ENCODE measurements at regions not wholly inside any gene's neighbourhood (a gene's known extent, or its start where the extent isn't known, plus 50 kb on each side); places are given as distances from the start of the nearest gene placed in this dataset.
"Not testable (repeated sequence)": the region's sequence is repeated elsewhere in the genome, so short reads cannot be mapped to it uniquely, and the experiment has no call there.

DNA sequence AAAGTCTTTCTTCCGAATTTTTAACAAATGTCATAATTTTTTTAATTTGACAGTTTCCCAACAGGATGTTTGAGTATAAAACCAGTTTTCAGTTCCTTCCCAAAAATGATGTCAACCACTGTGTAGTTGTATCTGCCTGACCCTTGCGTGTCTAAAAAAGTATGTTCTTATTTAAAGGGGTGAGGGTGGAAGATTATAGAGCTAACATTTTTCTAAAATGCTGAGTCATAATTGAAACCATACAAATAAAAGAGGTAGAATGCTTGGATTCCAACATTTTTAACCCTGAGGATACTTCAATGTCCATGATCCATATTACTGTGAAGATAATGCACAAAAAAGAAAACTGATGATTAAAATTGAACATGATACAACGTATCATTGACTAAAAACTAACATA lies 1388.8 kb downstream of the UQCRFS1 start:
- no peaks in the 10 kb centered on the region for H3K36me3 ChIP-seq (ENCODE audit: control insufficient read depth in 2 of 2, extremely low read depth in 1 of 2, insufficient read depth in 1 of 2, low read length in 1 of 2)
- no peak overlapping the region for H3K4me3 ChIP-seq (ENCODE audit: control insufficient read depth in 1 of 2, extremely low read depth in 1 of 2, low read length in 1 of 2)
- no peaks in the 10 kb centered on the region for H3K4me1 ChIP-seq (ENCODE audit: control insufficient read depth in 1 of 2, extremely low read depth in 1 of 2, insufficient read depth in 2 of 2, low read length in 2 of 2)
- ATAC-seq (replicated peaks in 1 of 4) (no peak), DNase-seq (no peak)
- H3K27me3 Mint-ChIP-seq = no peaks in the 10 kb centered on the region
- no peak overlapping the region for H3K27ac ChIP-seq (ENCODE audit: low read length)
- peaks cover 34% of the 10 kb centered on the region for H3K36me3 Mint-ChIP-seq
- H3K9me3 ChIP-seq = no peaks in the 10 kb centered on the region
- ChIA-PET CTCF (no interaction called here), POLR2A (no interaction called here)
- no peak overlapping the region for H3K4me3 Mint-ChIP-seq
- H3K27ac Mint-ChIP-seq = no peak overlapping the region
- H3K4me1 Mint-ChIP-seq = no peaks in the 10 kb centered on the region
- peaks cover 12 to 45% (median 15%) of the 10 kb centered on the region in 3 donors for H3K9me3 Mint-ChIP-seq
- no CpG with 5 or more reads among the region's 3 CpGs for WGBS (ENCODE audit: insufficient coverage)
- H3K27me3 ChIP-seq (replicated peaks in 1 of 2; ENCODE audit: control insufficient read depth in 2 of 2, extremely low read depth in 1 of 2, insufficient read depth in 2 of 2, low read length in 1 of 2) = no peaks in the 10 kb centered on the region

DNA sequence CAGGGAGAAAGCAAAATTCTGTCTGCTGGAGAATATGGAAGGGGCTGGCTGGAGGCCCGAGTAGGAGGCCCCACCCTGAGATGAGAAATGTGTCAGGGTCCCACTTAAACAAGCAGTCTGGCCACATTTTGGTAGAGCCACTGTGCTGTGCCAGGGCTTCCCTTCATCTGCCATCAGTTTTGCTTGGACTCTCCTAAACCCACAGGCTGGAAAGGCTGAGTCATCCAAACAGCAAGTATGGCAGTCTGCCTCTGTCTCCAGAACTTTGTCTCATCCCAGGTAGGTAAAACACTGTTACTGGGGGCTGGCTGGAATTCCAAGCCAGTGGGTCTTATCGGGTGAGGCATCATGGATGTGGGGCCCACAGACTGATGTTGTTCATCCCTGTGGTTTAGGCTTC lies 1390.6 kb downstream of the UQCRFS1 start:
- ATAC-seq (replicated peaks in 1 of 4) (no peak), DNase-seq (no peak)
- POLR2A ChIA-PET = no interaction called here
- Mint-ChIP-seq H3K27me3 (no peaks in the 10 kb centered on the region), H3K4me1 (no peaks in the 10 kb centered on the region), H3K9me3 (peaks cover 10 to 44% (median 20%) of the 10 kb centered on the region in 3 donors), H3K36me3 (peaks cover 29% of the 10 kb centered on the region), H3K4me3 (no peak overlapping the region), H3K27ac (no peak overlapping the region)
- H3K27ac ChIP-seq (ENCODE audit: low read length) = no peak overlapping the region
- CTCF ChIA-PET = no interaction called here
- 100% methylated on average over 1 of the region's 2 CpGs for WGBS (ENCODE audit: insufficient coverage)
- H3K9me3 ChIP-seq = no peaks in the 10 kb centered on the region
- H3K4me3 ChIP-seq (ENCODE audit: control insufficient read depth in 1 of 2, extremely low read depth in 1 of 2, low read length in 1 of 2) = no peak overlapping the region
- no peaks in the 10 kb centered on the region for H3K4me1 ChIP-seq (ENCODE audit: control insufficient read depth in 1 of 2, extremely low read depth in 1 of 2, insufficient read depth in 2 of 2, low read length in 2 of 2)
- H3K27me3 ChIP-seq (replicated peaks in 1 of 2; ENCODE audit: control insufficient read depth in 2 of 2, extremely low read depth in 1 of 2, insufficient read depth in 2 of 2, low read length in 1 of 2) = no peaks in the 10 kb centered on the region
- H3K36me3 ChIP-seq (ENCODE audit: control insufficient read depth in 2 of 2, extremely low read depth in 1 of 2, insufficient read depth in 1 of 2, low read length in 1 of 2) = no peaks in the 10 kb centered on the region

DNA sequence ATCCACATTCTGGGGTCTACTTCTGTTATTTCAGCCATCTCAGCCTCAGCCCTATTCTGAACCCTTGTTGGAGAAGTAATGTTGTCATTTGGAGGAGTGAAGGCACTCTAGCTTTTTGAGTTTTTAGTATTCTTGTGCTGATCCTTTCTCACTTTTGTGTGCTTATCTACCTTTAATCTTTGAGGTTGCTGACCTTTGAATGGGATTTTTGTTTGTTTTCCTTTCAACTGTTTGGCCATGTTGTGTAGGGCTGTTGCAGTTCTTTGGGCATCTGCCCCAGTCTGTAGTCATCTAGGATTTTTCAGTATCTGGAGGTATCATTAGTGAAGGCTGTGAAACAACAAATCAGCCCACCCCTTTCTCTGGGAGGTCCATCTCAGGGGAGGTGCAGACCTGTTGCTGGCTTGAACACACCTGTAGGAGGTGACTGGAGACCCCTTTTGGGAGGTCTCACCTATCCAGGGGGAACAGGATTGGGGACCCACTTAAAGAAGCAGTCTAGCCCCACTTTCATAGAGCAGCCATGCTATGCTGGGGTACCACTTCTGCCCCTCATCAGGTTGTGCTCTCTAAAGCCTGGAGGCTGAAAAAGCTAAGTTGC lies 1391.4 kb downstream of the UQCRFS1 start:
- ChIA-PET POLR2A (no interaction called here), CTCF (no interaction called here)
- no peaks in the 10 kb centered on the region for H3K4me1 Mint-ChIP-seq
- ATAC-seq (replicated peaks in 1 of 4) (no peak), DNase-seq (no peak)
- peaks cover 30% of the 10 kb centered on the region for H3K36me3 Mint-ChIP-seq
- peaks cover 10 to 48% (median 28%) of the 10 kb centered on the region in 3 donors for H3K9me3 Mint-ChIP-seq
- H3K27ac ChIP-seq (ENCODE audit: low read length) = no peak overlapping the region
- no peaks in the 10 kb centered on the region for H3K27me3 ChIP-seq (replicated peaks in 1 of 2; ENCODE audit: control insufficient read depth in 2 of 2, extremely low read depth in 1 of 2, insufficient read depth in 2 of 2, low read length in 1 of 2)
- no peak overlapping the region for H3K4me3 Mint-ChIP-seq
- no peaks in the 10 kb centered on the region for H3K4me1 ChIP-seq (ENCODE audit: control insufficient read depth in 1 of 2, extremely low read depth in 1 of 2, insufficient read depth in 2 of 2, low read length in 2 of 2)
- H3K36me3 ChIP-seq (ENCODE audit: control insufficient read depth in 2 of 2, extremely low read depth in 1 of 2, insufficient read depth in 1 of 2, low read length in 1 of 2) = no peaks in the 10 kb centered on the region
- H3K27ac Mint-ChIP-seq = no peak overlapping the region
- H3K4me3 ChIP-seq (ENCODE audit: control insufficient read depth in 1 of 2, extremely low read depth in 1 of 2, low read length in 1 of 2) = no peak overlapping the region
- no peaks in the 10 kb centered on the region for H3K27me3 Mint-ChIP-seq
- H3K9me3 ChIP-seq = no peaks in the 10 kb centered on the region

DNA sequence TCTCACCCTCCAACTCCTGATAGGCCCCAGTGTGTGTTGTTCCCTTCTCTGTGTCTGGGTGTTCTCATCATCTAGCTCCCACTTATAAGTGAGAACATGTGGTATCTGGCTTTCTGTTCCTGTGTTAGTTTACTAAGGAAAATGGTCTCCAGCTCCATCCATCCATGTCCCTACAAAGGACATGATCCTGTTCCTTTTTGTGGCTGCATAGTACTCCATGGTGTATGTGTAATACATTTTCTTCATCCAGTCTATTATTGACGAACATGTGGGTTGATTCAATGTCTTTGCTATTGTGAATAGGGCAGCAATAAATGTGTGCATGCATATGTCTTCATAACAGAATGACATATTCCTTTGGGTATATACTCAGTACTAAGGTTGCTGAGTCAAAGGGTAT lies 1397.0 kb downstream of the UQCRFS1 start:
- CTCF ChIA-PET = no interaction called here
- Histone ChIP-seq H3K9me3 (no peaks in the 10 kb centered on the region), H3K27ac (ENCODE audit: low read length) (no peak overlapping the region), H3K4me1 (ENCODE audit: control insufficient read depth in 1 of 2, extremely low read depth in 1 of 2, insufficient read depth in 2 of 2, low read length in 2 of 2) (no peaks in the 10 kb centered on the region), H3K27me3 (replicated peaks in 1 of 2; ENCODE audit: control insufficient read depth in 2 of 2, extremely low read depth in 1 of 2, insufficient read depth in 2 of 2, low read length in 1 of 2) (no peaks in the 10 kb centered on the region), H3K36me3 (ENCODE audit: control insufficient read depth in 2 of 2, extremely low read depth in 1 of 2, insufficient read depth in 1 of 2, low read length in 1 of 2) (no peaks in the 10 kb centered on the region), H3K4me3 (ENCODE audit: control insufficient read depth in 1 of 2, extremely low read depth in 1 of 2, low read length in 1 of 2) (no peak overlapping the region)
- Mint-ChIP-seq H3K4me1 (no peaks in the 10 kb centered on the region), H3K4me3 (no peak overlapping the region), H3K36me3 (peaks cover 28% of the 10 kb centered on the region), H3K27me3 (no peaks in the 10 kb centered on the region), H3K9me3 (peaks cover 10 to 55% (median 36%) of the 10 kb centered on the region in 3 donors), H3K27ac (no peak overlapping the region)
- POLR2A ChIA-PET = no interaction called here
- no peak for ATAC-seq (replicated peaks in 1 of 4)
- no peak for DNase-seq
- WGBS (ENCODE audit: insufficient coverage) = no CpG with 5 or more reads among the region's 1 CpG

DNA sequence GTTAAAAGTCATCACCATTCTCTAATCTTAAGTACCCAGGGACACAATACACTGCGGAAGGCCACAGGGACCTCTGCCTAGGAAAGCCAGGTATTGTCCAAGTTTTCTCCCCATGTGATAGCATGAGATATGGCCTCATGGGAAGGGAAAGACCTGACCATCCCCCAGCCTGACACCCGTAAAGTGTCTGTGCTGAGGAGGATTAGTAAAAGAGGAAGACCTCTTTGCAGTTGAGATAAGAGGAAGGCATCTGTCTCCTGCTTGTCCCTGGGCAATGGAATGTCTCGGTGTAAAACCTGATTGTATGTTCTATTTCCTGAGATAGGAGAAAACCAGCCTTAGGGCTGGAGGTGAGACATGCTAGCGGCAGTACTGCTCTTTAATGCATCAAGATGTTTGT lies 1398.1 kb downstream of the UQCRFS1 start:
- H3K4me1 ChIP-seq (ENCODE audit: control insufficient read depth in 1 of 2, extremely low read depth in 1 of 2, insufficient read depth in 2 of 2, low read length in 2 of 2); H3K36me3 ChIP-seq (ENCODE audit: control insufficient read depth in 2 of 2, extremely low read depth in 1 of 2, insufficient read depth in 1 of 2, low read length in 1 of 2); CTCF ChIA-PET; ATAC-seq (replicated peaks in 1 of 4); H3K9me3 ChIP-seq; H3K27ac ChIP-seq (ENCODE audit: low read length); H3K4me3 ChIP-seq (ENCODE audit: control insufficient read depth in 1 of 2, extremely low read depth in 1 of 2, low read length in 1 of 2); DNase-seq; H3K4me1 Mint-ChIP-seq; H3K4me3 Mint-ChIP-seq; H3K27me3 ChIP-seq (replicated peaks in 1 of 2; ENCODE audit: control insufficient read depth in 2 of 2, extremely low read depth in 1 of 2, insufficient read depth in 2 of 2, low read length in 1 of 2); POLR2A ChIA-PET; H3K27me3 Mint-ChIP-seq; H3K27ac Mint-ChIP-seq: not testable (repeated sequence)
- peaks cover 8 to 55% (median 39%) of the 10 kb centered on the region in 3 donors for H3K9me3 Mint-ChIP-seq
- WGBS (ENCODE audit: insufficient coverage) = 100% methylated on average over 1 of the region's 4 CpGs
- H3K36me3 Mint-ChIP-seq = peaks cover 30% of the 10 kb centered on the region

DNA sequence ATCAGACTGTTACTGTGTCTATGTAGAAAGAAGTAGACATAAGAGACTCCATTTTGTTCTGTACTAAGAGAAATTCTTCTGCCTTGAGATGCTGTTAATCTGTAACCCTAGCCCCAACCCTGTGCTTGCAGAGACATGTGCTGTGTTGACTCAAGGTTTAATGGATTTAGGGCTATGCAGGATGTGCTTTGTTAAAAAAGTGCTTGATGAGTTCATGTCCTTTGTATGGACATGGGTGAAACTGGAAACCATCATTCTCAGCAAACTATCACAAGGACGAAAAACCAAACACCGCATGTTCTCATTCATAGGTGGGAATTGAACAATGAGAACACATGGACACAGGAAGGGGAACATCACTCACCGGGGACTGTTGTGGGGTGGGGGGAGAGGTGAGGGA lies 1398.7 kb downstream of the UQCRFS1 start:
- H3K27ac Mint-ChIP-seq; H3K4me3 ChIP-seq (ENCODE audit: control insufficient read depth in 1 of 2, extremely low read depth in 1 of 2, low read length in 1 of 2); ATAC-seq (replicated peaks in 1 of 4); DNase-seq; H3K27me3 ChIP-seq (replicated peaks in 1 of 2; ENCODE audit: control insufficient read depth in 2 of 2, extremely low read depth in 1 of 2, insufficient read depth in 2 of 2, low read length in 1 of 2); CTCF ChIA-PET; H3K4me1 Mint-ChIP-seq; H3K27ac ChIP-seq (ENCODE audit: low read length); H3K4me1 ChIP-seq (ENCODE audit: control insufficient read depth in 1 of 2, extremely low read depth in 1 of 2, insufficient read depth in 2 of 2, low read length in 2 of 2); POLR2A ChIA-PET; H3K4me3 Mint-ChIP-seq; H3K27me3 Mint-ChIP-seq; H3K36me3 ChIP-seq (ENCODE audit: control insufficient read depth in 2 of 2, extremely low read depth in 1 of 2, insufficient read depth in 1 of 2, low read length in 1 of 2); H3K9me3 ChIP-seq: not testable (repeated sequence)
- peaks cover 30% of the 10 kb centered on the region for H3K36me3 Mint-ChIP-seq
- no CpG with 5 or more reads among the region's 3 CpGs for WGBS (ENCODE audit: insufficient coverage)
- peaks cover 8 to 55% (median 39%) of the 10 kb centered on the region in 3 donors for H3K9me3 Mint-ChIP-seq

DNA sequence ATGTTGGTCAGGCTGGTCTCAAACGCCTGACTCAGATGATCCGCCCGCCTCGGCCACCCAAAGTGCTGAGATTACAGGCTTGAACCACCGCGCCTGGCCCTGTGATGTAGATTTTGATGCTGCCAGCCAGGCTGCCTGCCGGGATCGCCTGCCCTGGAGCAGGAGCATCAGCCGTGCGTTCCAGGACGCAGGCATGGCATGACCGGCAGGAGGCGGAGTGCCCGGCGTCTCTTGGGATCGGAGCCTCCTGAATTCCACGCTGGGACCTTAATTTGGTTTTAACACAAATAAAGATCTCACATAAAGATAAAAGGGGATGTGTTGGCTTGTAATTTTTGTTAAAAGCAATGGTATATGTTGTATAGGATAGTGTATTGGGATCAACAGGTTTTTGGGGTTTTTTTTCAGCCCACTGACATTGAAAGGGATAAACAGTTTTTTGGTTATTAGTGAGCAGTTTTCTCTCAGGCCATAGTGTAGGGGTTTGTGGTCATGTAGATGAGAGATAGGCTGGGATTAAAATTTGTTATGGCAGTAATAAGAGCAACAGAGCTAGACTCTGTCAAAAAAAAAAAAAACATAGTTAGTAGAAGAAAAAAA lies 1406.4 kb downstream of the UQCRFS1 start:
- Mint-ChIP-seq H3K36me3 (peaks cover 32% of the 10 kb centered on the region), H3K4me3 (no peak overlapping the region), H3K27ac (no peak overlapping the region), H3K4me1 (peaks cover 3 to 4% (median 3%) of the 10 kb centered on the region in 3 donors), H3K9me3 (peaks cover 5 to 7% (median 6%) of the 10 kb centered on the region in 3 donors), H3K27me3 (no peaks in the 10 kb centered on the region)
- H3K4me3 ChIP-seq (ENCODE audit: control insufficient read depth in 1 of 2, extremely low read depth in 1 of 2, low read length in 1 of 2) = no peak overlapping the region
- no peaks in the 10 kb centered on the region for H3K9me3 ChIP-seq
- DNase-seq (no peak), ATAC-seq (replicated peaks in 1 of 4) (no peak)
- no peak overlapping the region for H3K27ac ChIP-seq (ENCODE audit: low read length)
- CTCF ChIA-PET = no interaction called here
- no peaks in the 10 kb centered on the region for H3K4me1 ChIP-seq (ENCODE audit: control insufficient read depth in 1 of 2, extremely low read depth in 1 of 2, insufficient read depth in 2 of 2, low read length in 2 of 2)
- no peaks in the 10 kb centered on the region for H3K27me3 ChIP-seq (replicated peaks in 1 of 2; ENCODE audit: control insufficient read depth in 2 of 2, extremely low read depth in 1 of 2, insufficient read depth in 2 of 2, low read length in 1 of 2)
- POLR2A ChIA-PET = no interaction called here
- 96% methylated on average over 5 of the region's 17 CpGs for WGBS (ENCODE audit: insufficient coverage)
- H3K36me3 ChIP-seq (ENCODE audit: control insufficient read depth in 2 of 2, extremely low read depth in 1 of 2, insufficient read depth in 1 of 2, low read length in 1 of 2) = peaks cover 9 to 10% of the 10 kb centered on the region in 2 donors
